GM12878 (cell line): ENCODE measurements at regions not wholly inside any gene's neighbourhood (a gene's known extent, or its start where the extent isn't known, plus 50 kb on each side); places are given as distances from the start of the nearest gene placed in this dataset.

Experiments
- ATAC-seq: fragments of 200-7000 bp; cut with Tn5 transposase; 3 replicates; pipeline ENCODE4 v1.9.1; 2020; ENCODE audit warnings: mild to moderate bottlenecking, moderate library complexity
- BruUV-seq: library from RNA; stranded (reverse); fragments of 400-500 nt; replicated peaks from 2 replicates; lab custom pipeline; 2021; lab: Mats Ljungman, UMichigan
- CTCF ChIA-PET: fragments of 300-600 bp; sonication (Branson Sonifier 250); formaldehyde crosslinking; extraction: SDS; loops from one replicate; lab custom pipeline; 2021; ENCODE audit warnings: inconsistent platforms; lab: Yijun Ruan, JAX
- POLR2A ChIA-PET: fragments of 350-600 bp; formaldehyde crosslinking; extraction: SDS; loops from one replicate; lab custom pipeline; 2021; ENCODE audit warnings: inconsistent platforms; lab: Charles Lee
- RAD21 ChIA-PET: fragments of 300-600 bp; sonication (Branson Sonifier 250); formaldehyde crosslinking; loops from one replicate; lab custom pipeline; 2023; ENCODE audit warnings: antibody characterized with exemption; ENCODE audit not compliant: unreplicated experiment; lab: Charles Lee
- SMC1A ChIA-PET: fragments of 300-600 bp; sonication (Branson Sonifier 250); formaldehyde crosslinking; loops from one replicate; lab custom pipeline; 2023; ENCODE audit not compliant: unreplicated experiment, uncharacterized antibody; lab: Charles Lee
- DNase-seq: peaks from one replicate; pipeline ENCODE4 v3.0.0-alpha.2; 2011; ENCODE audit warnings: low read depth, low spot score
- FAIRE-seq: peaks from 3 replicates; lab custom pipeline; 2011; peaks lifted over from hg19 to GRCh38; lab: Jason Lieb, UNC
- H2AFZ ChIP-seq: 2 replicates; pipeline ENCODE4 v1.6.0; 2011; ENCODE audit warnings: low read depth, low read length, control low read depth; ENCODE audit not compliant: control insufficient read depth
- H3K27ac ChIP-seq: 2 replicates; pipeline ENCODE4 v1.5.1; 2011; ENCODE audit warnings: control low read depth; ENCODE audit not compliant: control insufficient read depth, insufficient read depth
- H3K27me3 ChIP-seq, 2 experiments: replicated peaks in 1 of 2; 2 replicates each; pipeline versions ENCODE4 v1.6.0 to v1.6.1; 2011; ENCODE audit warnings: low read length in 1 of 2; ENCODE audit not compliant: control insufficient read depth in 2 of 2, insufficient read depth in 2 of 2
- H3K36me3 ChIP-seq, 2 experiments: 2 replicates each; pipeline ENCODE4 v1.5.1; 2011; ENCODE audit warnings: low read length in 1 of 2; ENCODE audit not compliant: control insufficient read depth in 2 of 2, insufficient read depth in 2 of 2
- H3K4me1 ChIP-seq: 2 replicates; pipeline ENCODE4 v1.6.1; 2011; ENCODE audit warnings: mild to moderate bottlenecking, low read length, moderate library complexity, mixed read lengths; ENCODE audit not compliant: control insufficient read depth, insufficient read depth
- H3K4me2 ChIP-seq: 2 replicates; pipeline ENCODE4 v1.6.0; 2011; ENCODE audit warnings: control low read depth; ENCODE audit not compliant: control insufficient read depth, insufficient read depth
- H3K4me3 ChIP-seq: fragments of 200-600 bp; sonication (generic); 2 replicates; pipeline ENCODE4 v1.5.1; 2016
- H3K79me2 ChIP-seq: 2 replicates; pipeline ENCODE4 v1.6.0; 2011; ENCODE audit warnings: low read length; ENCODE audit not compliant: control insufficient read depth, insufficient read depth
- H3K9ac ChIP-seq: 2 replicates; pipeline ENCODE4 v1.8.0; 2011; ENCODE audit warnings: low read length, control low read depth, mixed read lengths; ENCODE audit not compliant: control insufficient read depth, insufficient read depth
- H3K9me3 ChIP-seq: replicated peaks from 3 replicates; pipeline ENCODE4 v1.5.1; 2011; ENCODE audit warnings: mild to moderate bottlenecking, low read length; ENCODE audit not compliant: control insufficient read depth, insufficient read depth
- H4K20me1 ChIP-seq: 2 replicates; pipeline ENCODE4 v1.6.0; 2011; ENCODE audit not compliant: control insufficient read depth, insufficient read depth
- ATF7 ChIP-seq: fragments of 450-650 bp; IDR thresholded peaks from 2 replicates; pipeline ENCODE4 v1.6.1; 2016; ENCODE audit warnings: low read depth, mild to moderate bottlenecking
- CBFB ChIP-seq: IDR thresholded peaks from 2 replicates; pipeline ENCODE4 v1.6.1; 2016; ENCODE audit warnings: antibody characterized with exemption, low read depth
- CHD2 ChIP-seq: IDR thresholded peaks from 2 replicates; pipeline ENCODE4 v1.6.1; 2011; ENCODE audit warnings: low read depth, low read length, improper control_type of control experiment, borderline replicate concordance
- JUND ChIP-seq: IDR thresholded peaks from 2 replicates; pipeline ENCODE4 v1.6.1; 2012; ENCODE audit warnings: low read depth, mild to moderate bottlenecking, low read length, improper control_type of control experiment, moderate library complexity
- KAT2A ChIP-seq: conservative IDR thresholded peaks from 2 replicates; pipeline ENCODE4 v1.6.1; 2011; ENCODE audit warnings: low read depth, low read length; ENCODE audit not compliant: control insufficient read depth
- PAX5 ChIP-seq: IDR thresholded peaks from 2 replicates; pipeline ENCODE4 v1.6.1; 2011; ENCODE audit warnings: low read depth, low read length, borderline replicate concordance
- RBBP5 ChIP-seq: fragments of 200-600 bp; sonication (generic); conservative IDR thresholded peaks from 2 replicates; pipeline ENCODE4 v1.6.1; 2016
- SREBF2 ChIP-seq: IDR thresholded peaks from 2 replicates; pipeline ENCODE4 v1.6.1; 2012; ENCODE audit warnings: mild to moderate bottlenecking, low read length
- TCF7 ChIP-seq: IDR thresholded peaks from 2 replicates; pipeline ENCODE4 v1.6.1; 2014; ENCODE audit warnings: antibody characterized with exemption, borderline replicate concordance
- WGBS: methylation state at CpG from one replicate; pipeline ENCODE4 v1.1.6; 2016; ENCODE audit warnings: low lambda C conversion rate; ENCODE audit not compliant: insufficient replicate concordance, insufficient coverage; ENCODE audit errors: missing lambda C conversion rate; 5-methylcytosine and 5-hydroxymethylcytosine counted together
- in situ Hi-C: fragments of 300-500 bp; cut with MboI; formaldehyde crosslinking; loops from 9 replicates; pipeline ENCODE4 v1.14.3; 2018; ENCODE audit warnings: mixed read lengths
- intact Hi-C: fragments of 100-400 bp; cut with micrococcal nuclease; formaldehyde crosslinking; loops from one replicate; pipeline ENCODE4 v1.14.2; 2022; ENCODE audit not compliant: unreplicated experiment
- TF ChIP-seq, protein P1 (sequence below): IDR thresholded peaks from 2 replicates; pipeline ENCODE4 v1.6.1; 2012; ENCODE audit warnings: low read depth, low read length, improper control_type of control experiment
- TF ChIP-seq, protein P2 (sequence below): IDR thresholded peaks from 2 replicates; pipeline ENCODE4 v1.6.1; 2012; ENCODE audit warnings: low read depth, low read length, improper control_type of control experiment

DNA sequence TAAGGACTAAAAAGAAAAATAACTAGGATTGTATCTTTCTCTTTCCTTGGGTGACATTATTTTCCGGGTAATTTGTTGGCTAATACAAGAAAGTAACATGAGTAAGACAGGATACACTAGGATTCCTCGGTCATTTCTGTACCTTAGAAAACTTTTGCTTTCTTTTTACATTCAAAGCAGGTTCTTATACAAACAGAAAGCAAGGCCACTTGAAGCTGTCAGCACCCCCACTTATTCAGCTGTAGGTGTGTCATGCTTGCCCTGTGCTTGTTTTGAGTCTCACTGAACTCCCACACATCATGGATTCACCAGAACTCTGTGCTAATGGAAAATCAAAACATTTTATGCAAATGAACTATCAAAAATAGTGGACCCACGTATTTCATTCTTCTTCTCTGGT lies 266.8 kb upstream of the CLEC14A start (continued):
- TF ChIP-seq, protein P1, sequence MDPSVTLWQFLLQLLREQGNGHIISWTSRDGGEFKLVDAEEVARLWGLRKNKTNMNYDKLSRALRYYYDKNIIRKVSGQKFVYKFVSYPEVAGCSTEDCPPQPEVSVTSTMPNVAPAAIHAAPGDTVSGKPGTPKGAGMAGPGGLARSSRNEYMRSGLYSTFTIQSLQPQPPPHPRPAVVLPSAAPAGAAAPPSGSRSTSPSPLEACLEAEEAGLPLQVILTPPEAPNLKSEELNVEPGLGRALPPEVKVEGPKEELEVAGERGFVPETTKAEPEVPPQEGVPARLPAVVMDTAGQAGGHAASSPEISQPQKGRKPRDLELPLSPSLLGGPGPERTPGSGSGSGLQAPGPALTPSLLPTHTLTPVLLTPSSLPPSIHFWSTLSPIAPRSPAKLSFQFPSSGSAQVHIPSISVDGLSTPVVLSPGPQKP: no peak
- TF ChIP-seq JUND: no peak
- TF ChIP-seq, protein P2, sequence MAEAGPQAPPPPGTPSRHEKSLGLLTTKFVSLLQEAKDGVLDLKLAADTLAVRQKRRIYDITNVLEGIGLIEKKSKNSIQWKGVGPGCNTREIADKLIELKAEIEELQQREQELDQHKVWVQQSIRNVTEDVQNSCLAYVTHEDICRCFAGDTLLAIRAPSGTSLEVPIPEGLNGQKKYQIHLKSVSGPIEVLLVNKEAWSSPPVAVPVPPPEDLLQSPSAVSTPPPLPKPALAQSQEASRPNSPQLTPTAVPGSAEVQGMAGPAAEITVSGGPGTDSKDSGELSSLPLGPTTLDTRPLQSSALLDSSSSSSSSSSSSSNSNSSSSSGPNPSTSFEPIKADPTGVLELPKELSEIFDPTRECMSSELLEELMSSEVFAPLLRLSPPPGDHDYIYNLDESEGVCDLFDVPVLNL: no peak
- no peak for TF ChIP-seq RBBP5
- TF ChIP-seq PAX5: no peak
- no peak for TF ChIP-seq CHD2
- no peak for TF ChIP-seq ATF7
- TF ChIP-seq TCF7: no peak
- no peak for TF ChIP-seq KAT2A
- TF ChIP-seq, all 136 proteins: peak for 0

DNA sequence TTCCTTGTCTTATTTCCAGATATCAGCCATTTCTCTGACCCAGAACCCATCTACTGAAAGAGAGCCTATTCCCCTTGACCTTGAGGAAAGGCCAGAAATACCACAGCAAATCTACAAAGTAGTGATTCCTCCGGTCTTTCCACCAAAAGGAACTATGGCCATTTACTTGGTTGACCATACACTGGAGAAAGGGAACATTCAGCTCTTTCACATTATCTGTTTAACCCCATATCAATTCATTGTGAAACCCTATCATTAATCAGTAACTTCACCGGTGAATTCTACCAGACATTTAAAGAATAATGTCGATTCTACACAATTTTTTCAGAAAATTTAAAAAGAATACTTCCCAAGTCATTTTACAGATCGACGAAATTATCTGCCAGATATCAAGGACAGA lies 265.7 kb upstream of the CLEC14A start:
- no peaks in the 10 kb centered on the region for H3K4me1 ChIP-seq
- FAIRE-seq (no peak), ATAC-seq (no peak), DNase-seq (no peak)
- ChIA-PET SMC1A (no interaction called here), POLR2A (no interaction called here), RAD21 (no interaction called here), CTCF (no interaction called here)
- intact Hi-C loops: no loop called here
- no peak overlapping the region for H3K4me3 ChIP-seq
- no peak overlapping the region for H3K4me2 ChIP-seq
- BruUV-seq: no TSS peak
- H3K79me2 ChIP-seq: no peaks in the 10 kb centered on the region
- no peak overlapping the region for H3K27ac ChIP-seq
- H4K20me1 ChIP-seq: no peaks in the 10 kb centered on the region
- no peaks in the 10 kb centered on the region for H3K36me3 ChIP-seq
- no peak for TF ChIP-seq SREBF2
- TF ChIP-seq CBFB: no peak
- H3K9me3 ChIP-seq: no peaks in the 10 kb centered on the region
- no peak overlapping the region for H2AFZ ChIP-seq
- WGBS: 14% methylated on average over 5 of the region's 5 CpGs
- in situ Hi-C loops: no loop called here
- H3K27me3 ChIP-seq: no peaks in the 10 kb centered on the region
- H3K9ac ChIP-seq: no peak overlapping the region
